ENCODE measurements at regions not wholly inside any gene's neighbourhood (a gene's known extent, or its start where the extent isn't known, plus 50 kb on each side); places are given as distances from the start of the nearest gene placed in this dataset.

- TF ChIP-seq CTCF (IDR thresholded peaks at IDR 0.05) (no peak), POLR2A (IDR thresholded peaks at IDR 0.05) (no peak), POLR2AphosphoS5 (IDR thresholded peaks at IDR 0.05) (no peak)
Measured at GRCh38 chr6:163816441-163816840, 401.9 kb downstream of the QKI start.
